Epithelial cell of proximal tubule (primary cell): ENCODE measurements at regions not wholly inside any gene's neighbourhood (a gene's known extent, or its start where the extent isn't known, plus 50 kb on each side); places are given as distances from the start of the nearest gene placed in this dataset.

Experiments
- DNase-seq: peaks from one replicate; pipeline ENCODE4 v3.0.0-alpha.2; 2011; ENCODE audit warnings: low read depth
- H3K4me3 ChIP-seq: 2 replicates; pipeline ENCODE4 v1.5.1; 2011; ENCODE audit warnings: low read depth, mild to moderate bottlenecking, low read length
- CTCF ChIP-seq: conservative IDR thresholded peaks from 2 replicates; pipeline ENCODE4 v1.5.1; 2012; ENCODE audit warnings: low read depth, mild to moderate bottlenecking, low read length

- DNase-seq, result no peak
- TF ChIP-seq CTCF, result no peak
- no peak overlapping the region for H3K4me3 ChIP-seq
Observed at GRCh38 chr3:40736943-40737342, 212.2 kb downstream of the ZNF621 start.

- TF ChIP-seq CTCF, result no peak
- no peak overlapping the region for H3K4me3 ChIP-seq
- no peak for DNase-seq
Observed at GRCh38 chr3:40737343-40737742, 212.6 kb downstream of the ZNF621 start.

GRCh38 chr3:40739971-40740370 is 215.2 kb downstream of the ZNF621 start:
- H3K4me3 ChIP-seq, result no peak overlapping the region
- no peak for DNase-seq
- TF ChIP-seq CTCF, result no peak

GRCh38 chr3:40741729-40742128 is 217.0 kb downstream of the ZNF621 start:
- no peak overlapping the region for H3K4me3 ChIP-seq
- DNase-seq, result no peak
- TF ChIP-seq CTCF, result no peak

- TF ChIP-seq CTCF, result no peak
- DNase-seq, result no peak
- no peak overlapping the region for H3K4me3 ChIP-seq
Observed at GRCh38 chr3:40745381-40746106, 220.8 kb downstream of the ZNF621 start.

GRCh38 chr3:40751666-40752065 is 226.9 kb downstream of the ZNF621 start:
- no peak for TF ChIP-seq CTCF
- DNase-seq, result no peak
- H3K4me3 ChIP-seq, result no peak overlapping the region

- no peak overlapping the region for H3K4me3 ChIP-seq
- DNase-seq, result no peak
- TF ChIP-seq CTCF, result no peak
Observed at GRCh38 chr3:40752492-40752891, 227.7 kb downstream of the ZNF621 start.
